ENCODE measurements at regions not wholly inside any gene's neighbourhood (a gene's known extent, or its start where the extent isn't known, plus 50 kb on each side); places are given as distances from the start of the nearest gene placed in this dataset.

DNA sequence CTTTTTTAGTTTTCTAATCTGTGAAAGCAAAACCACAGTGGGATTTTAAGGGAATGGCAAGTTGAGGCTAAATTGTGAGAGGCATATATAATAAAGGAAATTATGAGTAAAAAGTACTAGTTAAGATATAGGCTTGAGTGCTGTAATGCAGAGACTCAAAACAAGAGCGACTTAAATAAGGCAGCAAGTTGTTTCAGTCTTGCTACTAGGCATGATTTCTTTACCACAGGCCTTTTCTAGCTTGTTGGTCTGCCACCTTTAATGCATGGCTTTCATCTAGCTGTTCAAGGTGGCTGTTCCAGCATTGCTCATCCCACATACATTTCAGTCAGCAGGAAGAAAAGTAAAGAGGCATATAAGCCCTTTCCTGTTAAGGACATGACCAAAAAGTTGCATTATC is 427.9 kb upstream of the ADAMTSL1 start:
- H4K20me1 ChIP-seq (ENCODE audit: control insufficient read depth, insufficient read depth) = no peaks in the 10 kb centered on the region
- DNase-seq (ENCODE audit: low read depth, low spot score) = no peak
- ChIA-PET SMC1A (ENCODE audit: uncharacterized antibody, unreplicated experiment) (no interaction called here), RAD21 (ENCODE audit: unreplicated experiment) (no interaction called here), POLR2A (no interaction called here), CTCF (interaction anchor here (0.7 kb wide), 1 partner anchor 1570 kb away, joined by 3 read pairs; no protein-coding TSS in a partner anchor)
- in situ Hi-C loops (cut with MboI) = no loop called here
- no peak for FAIRE-seq
- no peaks in the 10 kb centered on the region for H3K9me3 ChIP-seq (replicated peaks; ENCODE audit: control insufficient read depth, insufficient read depth, low read length)
- H3K27me3 ChIP-seq (replicated peaks in 1 of 2; ENCODE audit: control insufficient read depth in 2 of 2, insufficient read depth in 2 of 2, low read length in 1 of 2) = no peaks in the 10 kb centered on the region
- no peak overlapping the region for H2AFZ ChIP-seq (ENCODE audit: control insufficient read depth, low read depth, low read length)
- H3K4me1 ChIP-seq (ENCODE audit: control insufficient read depth, insufficient read depth, low read length) = no peaks in the 10 kb centered on the region
- 0% methylated on average over 1 of the region's 1 CpG for WGBS (ENCODE audit: insufficient coverage, insufficient replicate concordance, low lambda C conversion rate, missing lambda C conversion rate)
- no peaks in the 10 kb centered on the region for H3K79me2 ChIP-seq (ENCODE audit: control insufficient read depth, insufficient read depth, low read length)
- no TSS peak for BruUV-seq (replicated peaks)
- no peak overlapping the region for H3K4me3 ChIP-seq
- intact Hi-C loops (cut with micrococcal nuclease; ENCODE audit: unreplicated experiment) = no loop called here
- TF ChIP-seq CTCF (IDR thresholded peaks at IDR 0.05 in 2 of 3, conservative IDR thresholded peaks at IDR 0.05 in 1 of 3; ENCODE audit: control insufficient read depth in 2 of 3, extremely low read depth in 1 of 3, insufficient read depth in 1 of 3, low read depth in 3 of 3, low read length in 3 of 3) (no peak), RB1 (IDR thresholded peaks at IDR 0.05; ENCODE audit: borderline replicate concordance) (no peak)
- H3K9ac ChIP-seq (ENCODE audit: control insufficient read depth, insufficient read depth, low read length) = no peak overlapping the region
- no peaks in the 10 kb centered on the region for H3K36me3 ChIP-seq (ENCODE audit: control insufficient read depth in 2 of 2, insufficient read depth in 2 of 2, low read length in 1 of 2)
- H3K27ac ChIP-seq (ENCODE audit: control insufficient read depth, insufficient read depth) = no peak overlapping the region
- ATAC-seq = no peak
- H3K4me2 ChIP-seq (ENCODE audit: control insufficient read depth, insufficient read depth) = no peak overlapping the region

GRCh38 chr9:18051638-18052037 is 422.3 kb upstream of the ADAMTSL1 start:
- no peaks in the 10 kb centered on the region for H4K20me1 ChIP-seq (ENCODE audit: control insufficient read depth, insufficient read depth)
- no peak overlapping the region for H3K27ac ChIP-seq (ENCODE audit: control insufficient read depth, insufficient read depth)
- no peak overlapping the region for H2AFZ ChIP-seq (ENCODE audit: control insufficient read depth, low read depth, low read length)
- ATAC-seq (no peak), FAIRE-seq (no peak), DNase-seq (ENCODE audit: low read depth, low spot score) (no peak)
- H3K9ac ChIP-seq (ENCODE audit: control insufficient read depth, insufficient read depth, low read length) = no peak overlapping the region
- H3K27me3 ChIP-seq (replicated peaks in 1 of 2; ENCODE audit: control insufficient read depth in 2 of 2, insufficient read depth in 2 of 2, low read length in 1 of 2) = no peaks in the 10 kb centered on the region; a peak in 3 of 4 replicates
- no peaks in the 10 kb centered on the region for H3K36me3 ChIP-seq (ENCODE audit: control insufficient read depth in 2 of 2, insufficient read depth in 2 of 2, low read length in 1 of 2)
- no peak overlapping the region for H3K4me2 ChIP-seq (ENCODE audit: control insufficient read depth, insufficient read depth)
- ChIA-PET SMC1A (ENCODE audit: uncharacterized antibody, unreplicated experiment) (interaction anchor here (1.1 to 1.8 kb wide), 3 partner anchors 9 to 241 kb away, joined by 4 to 5 read pairs (median 4); no protein-coding TSS in a partner anchor), CTCF (no interaction called here), POLR2A (no interaction called here), RAD21 (ENCODE audit: unreplicated experiment) (no interaction called here)
- in situ Hi-C loops (cut with MboI) = no loop called here
- H3K4me1 ChIP-seq (ENCODE audit: control insufficient read depth, insufficient read depth, low read length) = no peaks in the 10 kb centered on the region
- intact Hi-C loops (cut with micrococcal nuclease; ENCODE audit: unreplicated experiment) = loop anchor here (10.0 kb wide), 1 partner anchor 527 kb away; no protein-coding TSS in a partner anchor
- BruUV-seq (replicated peaks) = no TSS peak
- no peak overlapping the region for H3K4me3 ChIP-seq
- WGBS (ENCODE audit: insufficient coverage, insufficient replicate concordance, low lambda C conversion rate, missing lambda C conversion rate) = 30% methylated on average over 2 of the region's 2 CpGs
- no peaks in the 10 kb centered on the region for H3K9me3 ChIP-seq (replicated peaks; ENCODE audit: control insufficient read depth, insufficient read depth, low read length)
- no peaks in the 10 kb centered on the region for H3K79me2 ChIP-seq (ENCODE audit: control insufficient read depth, insufficient read depth, low read length)
- TF ChIP-seq EP300 (IDR thresholded peaks at IDR 0.05; ENCODE audit: borderline replicate concordance in 1 of 2, control insufficient read depth in 1 of 2, low read depth in 2 of 2, low read length in 2 of 2) (no peak), TBL1XR1 (IDR thresholded peaks at IDR 0.05; ENCODE audit: low read depth, low read length) (no peak), POLR2A (IDR thresholded peaks at IDR 0.05; ENCODE audit: low read depth, low read length) (no peak), NR2C1 (IDR thresholded peaks at IDR 0.05) (no peak), MYB (IDR thresholded peaks at IDR 0.05; ENCODE audit: borderline replicate concordance, low read depth, low read length) (no peak), NBN (IDR thresholded peaks at IDR 0.05) (no peak), POLR2AphosphoS2 (IDR thresholded peaks at IDR 0.05; ENCODE audit: low read depth, low read length) (no peak)
- TF ChIP-seq, protein P1, sequence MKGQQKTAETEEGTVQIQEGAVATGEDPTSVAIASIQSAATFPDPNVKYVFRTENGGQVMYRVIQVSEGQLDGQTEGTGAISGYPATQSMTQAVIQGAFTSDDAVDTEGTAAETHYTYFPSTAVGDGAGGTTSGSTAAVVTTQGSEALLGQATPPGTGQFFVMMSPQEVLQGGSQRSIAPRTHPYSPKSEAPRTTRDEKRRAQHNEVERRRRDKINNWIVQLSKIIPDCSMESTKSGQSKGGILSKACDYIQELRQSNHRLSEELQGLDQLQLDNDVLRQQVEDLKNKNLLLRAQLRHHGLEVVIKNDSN (IDR thresholded peaks at IDR 0.05; ENCODE audit: borderline replicate concordance, extremely low read length, insufficient read depth, low read depth, low read length) = no peak
- TF ChIP-seq, protein P2, sequence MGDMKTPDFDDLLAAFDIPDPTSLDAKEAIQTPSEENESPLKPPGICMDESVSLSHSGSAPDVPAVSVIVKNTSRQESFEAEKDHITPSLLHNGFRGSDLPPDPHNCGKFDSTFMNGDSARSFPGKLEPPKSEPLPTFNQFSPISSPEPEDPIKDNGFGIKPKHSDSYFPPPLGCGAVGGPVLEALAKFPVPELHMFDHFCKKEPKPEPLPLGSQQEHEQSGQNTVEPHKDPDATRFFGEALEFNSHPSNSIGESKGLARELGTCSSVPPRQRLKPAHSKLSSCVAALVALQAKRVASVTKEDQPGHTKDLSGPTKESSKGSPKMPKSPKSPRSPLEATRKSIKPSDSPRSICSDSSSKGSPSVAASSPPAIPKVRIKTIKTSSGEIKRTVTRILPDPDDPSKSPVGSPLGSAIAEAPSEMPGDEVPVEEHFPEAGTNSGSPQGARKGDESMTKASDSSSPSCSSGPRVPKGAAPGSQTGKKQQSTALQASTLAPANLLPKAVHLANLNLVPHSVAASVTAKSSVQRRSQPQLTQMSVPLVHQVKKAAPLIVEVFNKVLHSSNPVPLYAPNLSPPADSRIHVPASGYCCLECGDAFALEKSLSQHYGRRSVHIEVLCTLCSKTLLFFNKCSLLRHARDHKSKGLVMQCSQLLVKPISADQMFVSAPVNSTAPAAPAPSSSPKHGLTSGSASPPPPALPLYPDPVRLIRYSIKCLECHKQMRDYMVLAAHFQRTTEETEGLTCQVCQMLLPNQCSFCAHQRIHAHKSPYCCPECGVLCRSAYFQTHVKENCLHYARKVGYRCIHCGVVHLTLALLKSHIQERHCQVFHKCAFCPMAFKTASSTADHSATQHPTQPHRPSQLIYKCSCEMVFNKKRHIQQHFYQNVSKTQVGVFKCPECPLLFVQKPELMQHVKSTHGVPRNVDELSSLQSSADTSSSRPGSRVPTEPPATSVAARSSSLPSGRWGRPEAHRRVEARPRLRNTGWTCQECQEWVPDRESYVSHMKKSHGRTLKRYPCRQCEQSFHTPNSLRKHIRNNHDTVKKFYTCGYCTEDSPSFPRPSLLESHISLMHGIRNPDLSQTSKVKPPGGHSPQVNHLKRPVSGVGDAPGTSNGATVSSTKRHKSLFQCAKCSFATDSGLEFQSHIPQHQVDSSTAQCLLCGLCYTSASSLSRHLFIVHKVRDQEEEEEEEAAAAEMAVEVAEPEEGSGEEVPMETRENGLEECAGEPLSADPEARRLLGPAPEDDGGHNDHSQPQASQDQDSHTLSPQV (IDR thresholded peaks at IDR 0.05) = no peak
